H1 (cell line): ENCODE measurements at regions not wholly inside any gene's neighbourhood (a gene's known extent, or its start where the extent isn't known, plus 50 kb on each side); places are given as distances from the start of the nearest gene placed in this dataset.

Experiments used
- CEBPB ChIP-seq: IDR thresholded peaks from 2 replicates; pipeline ENCODE4 v1.6.1; 2012; ENCODE audit warnings: low read depth, low read length
- EP300 ChIP-seq, 2 experiments: IDR thresholded peaks; 1 replicate in 1 of 2; 2 replicates in 1 of 2; pipeline ENCODE4 v1.6.1; 2011 to 2012; ENCODE audit warnings: low read depth in 2 of 2, low read length in 2 of 2, mild to moderate bottlenecking in 2 of 2, borderline replicate concordance in 1 of 2, inconsistent platforms in 1 of 2, moderate library complexity in 1 of 2
- JUN ChIP-seq: IDR thresholded peaks from 2 replicates; pipeline ENCODE4 v1.6.1; 2011; ENCODE audit warnings: low read depth, mild to moderate bottlenecking, improper control_type of control experiment, low read length
- JUND ChIP-seq: IDR thresholded peaks from 2 replicates; pipeline ENCODE4 v1.6.1; 2011; ENCODE audit warnings: mild to moderate bottlenecking, improper control_type of control experiment, low read length
- MAFK ChIP-seq: IDR thresholded peaks from 2 replicates; pipeline ENCODE4 v1.6.1; 2012; ENCODE audit warnings: low read depth, mild to moderate bottlenecking, improper control_type of control experiment, low read length
- MAX ChIP-seq: IDR thresholded peaks from 2 replicates; pipeline ENCODE4 v1.6.1; 2012; ENCODE audit warnings: inconsistent platforms
- RAD21 ChIP-seq, 2 experiments: IDR thresholded peaks in 1 of 2; conservative IDR thresholded peaks in 1 of 2; 2 replicates each; pipeline ENCODE4 v1.6.1; 2011; ENCODE audit warnings: low read depth in 2 of 2, low read length in 2 of 2, improper control_type of control experiment in 1 of 2, inconsistent platforms in 1 of 2, mild to moderate bottlenecking in 1 of 2, moderate library complexity in 1 of 2
- TAF1 ChIP-seq: IDR thresholded peaks from 2 replicates; pipeline ENCODE4 v1.6.1; 2011; ENCODE audit warnings: mild to moderate bottlenecking, low read depth, low read length
- TF ChIP-seq, protein P1 (sequence below), 3 experiments: IDR thresholded peaks; 1 replicate in 2 of 3; 2 replicates in 1 of 3; pipeline versions ENCODE4 v1.5.1 to v1.6.1; 2011; ENCODE audit warnings: low read length in 3 of 3, mild to moderate bottlenecking in 3 of 3, inconsistent platforms in 2 of 3, low read depth in 1 of 3, moderate library complexity in 1 of 3; ENCODE audit not compliant: insufficient read depth in 1 of 3; ENCODE audit errors: control extremely low read depth in 1 of 3
- TF ChIP-seq, protein P2 (sequence below): IDR thresholded peaks from 2 replicates; pipeline ENCODE4 v1.6.1; 2012; ENCODE audit warnings: inconsistent platforms

- TF ChIP-seq MAX = peak; percentile 92
- TF ChIP-seq RAD21 (IDR thresholded peaks at IDR 0.05 in 1 of 2, conservative IDR thresholded peaks at IDR 0.05 in 1 of 2; ENCODE audit: low read depth in 2 of 2, low read length in 2 of 2) = peak; percentile 50 to 52; a peak in 3 of 4 replicates
- TF ChIP-seq JUN = peak; percentile 91; the same call in 1 of the 2 replicates
- TF ChIP-seq TAF1 = 0 out of 2 replicates have a peak, but pooled peaks have one; percentile 15
- peak; percentile 69 for TF ChIP-seq CEBPB
- peak; percentile 65; the same call in 1 of the 2 replicates for TF ChIP-seq JUND
- TF ChIP-seq MAFK = no peak
- TF ChIP-seq EP300 (IDR thresholded peaks at IDR 0.05; ENCODE audit: borderline replicate concordance in 1 of 2, low read depth in 2 of 2, low read length in 2 of 2) = peak in 1 of 2 experiments; percentile 93; a peak in 1 of 3 replicates
- TF ChIP-seq, protein P1, sequence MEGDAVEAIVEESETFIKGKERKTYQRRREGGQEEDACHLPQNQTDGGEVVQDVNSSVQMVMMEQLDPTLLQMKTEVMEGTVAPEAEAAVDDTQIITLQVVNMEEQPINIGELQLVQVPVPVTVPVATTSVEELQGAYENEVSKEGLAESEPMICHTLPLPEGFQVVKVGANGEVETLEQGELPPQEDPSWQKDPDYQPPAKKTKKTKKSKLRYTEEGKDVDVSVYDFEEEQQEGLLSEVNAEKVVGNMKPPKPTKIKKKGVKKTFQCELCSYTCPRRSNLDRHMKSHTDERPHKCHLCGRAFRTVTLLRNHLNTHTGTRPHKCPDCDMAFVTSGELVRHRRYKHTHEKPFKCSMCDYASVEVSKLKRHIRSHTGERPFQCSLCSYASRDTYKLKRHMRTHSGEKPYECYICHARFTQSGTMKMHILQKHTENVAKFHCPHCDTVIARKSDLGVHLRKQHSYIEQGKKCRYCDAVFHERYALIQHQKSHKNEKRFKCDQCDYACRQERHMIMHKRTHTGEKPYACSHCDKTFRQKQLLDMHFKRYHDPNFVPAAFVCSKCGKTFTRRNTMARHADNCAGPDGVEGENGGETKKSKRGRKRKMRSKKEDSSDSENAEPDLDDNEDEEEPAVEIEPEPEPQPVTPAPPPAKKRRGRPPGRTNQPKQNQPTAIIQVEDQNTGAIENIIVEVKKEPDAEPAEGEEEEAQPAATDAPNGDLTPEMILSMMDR (IDR thresholded peaks at IDR 0.05; ENCODE audit: control extremely low read depth in 1 of 3, insufficient read depth in 1 of 3, low read depth in 1 of 3, low read length in 3 of 3) = peak; percentile 32 to 70 (median 66)
- TF ChIP-seq, protein P2, sequence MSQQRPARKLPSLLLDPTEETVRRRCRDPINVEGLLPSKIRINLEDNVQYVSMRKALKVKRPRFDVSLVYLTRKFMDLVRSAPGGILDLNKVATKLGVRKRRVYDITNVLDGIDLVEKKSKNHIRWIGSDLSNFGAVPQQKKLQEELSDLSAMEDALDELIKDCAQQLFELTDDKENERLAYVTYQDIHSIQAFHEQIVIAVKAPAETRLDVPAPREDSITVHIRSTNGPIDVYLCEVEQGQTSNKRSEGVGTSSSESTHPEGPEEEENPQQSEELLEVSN = peak; percentile 90
- TF ChIP-seq, all 59 proteins: peak for 15
These were observed 106.4 kb upstream of the SDK1 start (continued) for GRCh38 chr7:3194501-3195141.
